GM18867 (cell line): ENCODE measurements at regions not wholly inside any gene's neighbourhood (a gene's known extent, or its start where the extent isn't known, plus 50 kb on each side); places are given as distances from the start of the nearest gene placed in this dataset.
"Not testable (repeated sequence)": the region's sequence is repeated elsewhere in the genome, so short reads cannot be mapped to it uniquely, and the experiment has no call there.

Source experiments
- ATAC-seq: cut with Tn5 transposase; IDR thresholded peaks from one replicate; pipeline ENCODE4 v1.9.1; 2021; ENCODE audit warnings: mild to moderate bottlenecking, moderate library complexity; ENCODE audit not compliant: unreplicated experiment

GRCh38 chr12:89191597-89191996 is 160.7 kb downstream of the DUSP6 start:
- ATAC-seq, result not testable (repeated sequence)

DNA sequence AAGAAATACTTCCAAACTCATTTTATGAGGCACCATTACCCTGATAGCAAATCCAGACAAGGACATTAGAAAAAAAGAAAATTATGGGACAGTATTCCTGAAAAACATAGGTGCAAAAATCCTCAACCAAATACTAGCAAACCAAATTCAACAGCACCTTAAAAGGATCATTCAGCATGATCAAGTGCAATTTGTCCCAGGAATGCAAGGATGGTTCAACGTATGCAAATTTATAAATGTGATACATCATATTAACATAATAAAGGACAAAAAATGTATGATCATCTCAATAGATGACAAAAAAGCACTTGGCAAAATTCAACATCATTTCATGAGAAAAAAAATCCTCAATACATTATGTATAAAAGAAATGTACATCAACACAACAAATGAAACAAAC is 162.9 kb downstream of the DUSP6 start:
- no peak for ATAC-seq

DNA sequence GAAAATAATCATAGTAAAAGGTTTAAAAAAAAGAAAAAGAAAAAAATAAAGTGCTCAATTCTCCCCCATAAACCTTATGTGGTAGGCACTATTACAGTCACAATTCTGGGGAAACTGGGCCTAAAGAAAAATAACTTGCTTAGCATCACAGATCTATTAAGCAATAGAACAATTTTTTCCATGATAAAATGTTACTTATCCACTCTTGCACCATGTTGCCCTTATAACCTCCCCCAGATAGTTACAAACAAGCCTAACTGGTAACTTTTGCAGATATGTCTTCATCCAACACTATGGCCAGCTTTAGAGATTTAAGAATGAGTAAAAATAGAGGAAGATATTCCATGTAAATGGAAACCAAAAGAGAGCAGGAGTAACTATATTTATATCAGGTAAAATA is 164.8 kb downstream of the DUSP6 start:
- no peak for ATAC-seq

- no peak for ATAC-seq
These were observed 166.4 kb downstream of the DUSP6 start for GRCh38 chr12:89185889-89186288.

DNA sequence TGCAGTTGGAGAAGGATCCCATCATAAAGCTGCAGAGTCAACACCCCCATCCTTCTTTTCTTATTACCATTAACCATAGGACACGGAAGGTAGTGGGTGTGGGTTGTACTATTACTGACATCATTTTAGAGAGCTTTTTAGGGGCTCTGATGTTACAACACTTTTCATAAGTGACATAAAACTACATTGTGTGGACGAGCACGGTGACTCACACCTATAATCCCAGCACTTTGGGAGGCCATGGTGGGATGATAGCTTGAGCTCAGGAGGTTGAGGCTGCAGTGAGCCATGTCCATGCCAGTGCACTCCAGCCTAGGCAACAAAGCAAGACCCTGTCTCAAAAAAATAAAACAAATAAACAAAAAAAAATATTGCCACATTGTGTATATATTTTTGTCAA is 167.1 kb downstream of the DUSP6 start:
- ATAC-seq, result no peak

- no peak for ATAC-seq
These were observed 168.3 kb downstream of the DUSP6 start for GRCh38 chr12:89183985-89184435.

DNA sequence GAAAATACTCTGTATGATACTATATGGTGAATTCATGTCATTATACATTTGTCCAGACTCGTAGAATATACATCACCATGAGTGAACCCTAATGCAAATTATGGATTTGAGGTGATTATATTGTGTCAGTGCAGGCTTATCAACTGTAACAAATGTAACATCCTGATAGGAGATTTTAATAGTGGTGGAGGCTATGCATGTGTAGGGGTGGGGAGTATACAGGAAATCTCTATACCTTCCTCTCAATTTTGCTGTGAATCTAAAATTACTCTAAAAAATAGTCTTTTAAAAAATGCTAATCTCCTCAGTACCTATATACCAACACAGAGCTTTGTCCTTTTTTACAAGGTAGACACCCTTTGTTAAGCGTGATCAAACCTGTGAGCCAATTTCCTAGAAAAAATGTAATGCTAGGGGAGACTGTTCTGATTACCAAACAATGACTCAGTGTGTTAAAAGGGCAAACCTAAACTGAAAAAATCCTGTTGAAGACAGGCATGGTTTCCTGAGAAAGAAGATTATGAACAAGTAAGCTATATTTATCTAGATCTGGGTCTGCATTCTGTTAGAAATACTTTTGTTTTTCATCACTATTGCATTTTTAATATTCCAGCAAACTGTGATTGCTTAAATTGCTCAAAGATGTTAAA is 170.9 kb downstream of the DUSP6 start:
- no peak for ATAC-seq

GRCh38 chr12:89180496-89180895 is 171.8 kb downstream of the DUSP6 start:
- no peak for ATAC-seq

GRCh38 chr12:89179983-89180382 is 172.3 kb downstream of the DUSP6 start:
- ATAC-seq, result no peak

DNA sequence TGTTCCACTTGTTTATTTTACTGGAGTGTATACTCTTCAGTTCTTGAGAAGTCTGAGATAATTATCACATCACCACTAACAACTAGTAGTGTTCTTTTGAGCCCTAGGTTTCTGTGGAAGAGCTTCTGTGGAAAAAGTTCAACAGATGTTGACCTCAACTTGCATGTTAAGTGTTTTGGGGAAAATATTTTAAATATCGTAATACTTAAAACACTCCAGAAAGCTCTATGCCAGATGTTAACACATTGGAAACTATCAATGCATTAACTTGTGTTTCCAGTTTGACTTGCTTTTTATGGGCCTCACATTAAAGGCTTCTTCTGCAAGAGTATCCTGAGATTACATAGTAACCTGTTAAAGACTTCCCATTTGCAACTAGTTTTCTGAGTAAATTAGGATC is 173.1 kb downstream of the DUSP6 start:
- ATAC-seq, result no peak

GRCh38 chr12:89177802-89178395 is 174.4 kb downstream of the DUSP6 start:
- no peak for ATAC-seq

DNA sequence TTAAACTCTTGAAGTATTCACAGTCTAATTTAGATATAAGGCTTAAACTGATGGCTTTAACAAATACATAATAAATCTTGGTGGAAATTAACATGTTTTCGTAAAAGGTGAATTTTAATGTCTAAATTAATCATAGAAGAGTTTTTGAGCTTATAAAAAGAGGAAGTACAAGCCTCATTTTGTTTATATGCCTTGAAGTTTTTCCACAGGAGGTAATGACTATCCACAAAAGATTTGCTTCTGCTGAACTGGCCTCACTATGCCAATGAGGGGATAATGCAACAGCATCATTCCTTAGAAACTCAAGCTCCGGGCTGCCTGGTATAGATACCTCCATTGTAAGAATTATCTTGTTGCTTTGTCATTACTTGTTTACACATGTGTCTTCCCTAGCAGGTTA is 175.6 kb downstream of the DUSP6 start:
- ATAC-seq, result no peak

- no peak for ATAC-seq
These were observed 178.6 kb downstream of the DUSP6 start for GRCh38 chr12:89173678-89174077.

- no peak for ATAC-seq
These were observed 179.2 kb downstream of the DUSP6 start for GRCh38 chr12:89173096-89173495.

GRCh38 chr12:89172224-89172623 is 180.1 kb downstream of the DUSP6 start:
- no peak for ATAC-seq

- no peak for ATAC-seq
These were observed 183.0 kb downstream of the DUSP6 start for GRCh38 chr12:89169321-89169720.

GRCh38 chr12:89167986-89168385 is 184.3 kb downstream of the DUSP6 start:
- no peak for ATAC-seq

- peak; percentile 99 for ATAC-seq
These were observed 185.8 kb downstream of the DUSP6 start for GRCh38 chr12:89166525-89166934.

- no peak for ATAC-seq
These were observed 186.2 kb downstream of the DUSP6 start for GRCh38 chr12:89166121-89166520.

DNA sequence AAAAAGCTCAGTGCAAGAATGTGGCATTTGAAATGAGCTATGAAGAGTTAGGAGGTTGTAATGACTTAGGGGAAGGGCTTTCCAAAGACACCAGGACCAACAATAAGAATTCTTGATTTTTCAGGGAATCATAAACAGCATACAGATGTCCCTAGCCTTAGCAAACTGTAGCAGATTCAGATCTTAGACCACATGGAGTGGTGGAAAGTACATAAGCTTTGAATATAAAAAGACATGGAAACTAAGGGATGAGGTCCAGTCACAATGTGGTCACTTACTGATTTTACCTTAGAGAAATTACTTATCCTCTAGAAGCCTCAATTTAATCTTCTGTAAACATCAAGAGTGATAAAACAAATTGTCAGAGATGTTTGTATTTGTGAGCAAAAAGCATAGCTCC is 186.6 kb downstream of the DUSP6 start:
- no peak for ATAC-seq

DNA sequence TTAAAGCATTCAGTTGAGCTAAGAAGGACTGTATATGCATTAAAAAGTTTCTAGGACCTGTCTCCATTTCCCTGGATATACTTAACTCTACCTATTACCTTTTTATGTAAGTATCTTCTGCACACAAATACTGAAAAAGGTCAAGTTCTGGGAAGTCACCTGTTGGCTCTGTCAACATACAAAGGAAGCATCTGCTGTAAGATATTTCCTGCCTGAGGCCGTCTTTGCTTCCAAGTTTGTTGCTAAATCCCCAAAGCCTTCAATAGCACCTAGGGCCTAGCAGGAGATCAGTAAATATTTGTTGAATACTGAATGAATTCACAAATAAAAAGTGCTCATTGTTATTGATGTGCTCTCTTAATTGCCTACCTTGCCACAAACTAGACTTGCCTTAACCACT is 188.4 kb downstream of the DUSP6 start:
- ATAC-seq, result no peak

- ATAC-seq, result no peak
These were observed 189.6 kb downstream of the DUSP6 start for GRCh38 chr12:89162589-89163261.
